Stomach (tissue), 8 donors: ENCODE measurements at regions not wholly inside any gene's neighbourhood (a gene's known extent, or its start where the extent isn't known, plus 50 kb on each side); places are given as distances from the start of the nearest gene placed in this dataset.

Experiments
- DNase-seq, 2 donors: peaks; one replicate each; pipeline versions ENCODE4 v3.0.0 to v3.0.0-alpha.2; 2013 to 2019
- H3K27ac ChIP-seq, 5 donors: fragments of 200-600 bp in 4 of 5; sonication (generic) in 4 of 5; one replicate each; pipeline ENCODE4 v1.5.1; 2013 to 2019; ENCODE audit warnings: mild to moderate bottlenecking in 1 of 5, moderate library complexity in 1 of 5
- H3K27me3 ChIP-seq, 3 donors: fragments of 200-600 bp; sonication (generic); one replicate each; pipeline ENCODE4 v1.5.1; 2017 to 2019; ENCODE audit warnings: mixed run types in 1 of 3
- H3K36me3 ChIP-seq, 4 donors: fragments of 200-600 bp; sonication (generic); 1 replicate in 3 of 4; 2 replicates in 1 of 4; pipeline ENCODE4 v1.5.1; 2016 to 2019
- H3K4me1 ChIP-seq, 4 donors: fragments of 200-600 bp; sonication (generic); one replicate each; pipeline ENCODE4 v1.5.1; 2016 to 2019
- H3K4me3 ChIP-seq, 4 donors: fragments of 200-600 bp; sonication (generic) in 3 of 4; one replicate each; pipeline ENCODE4 v1.5.1; 2016 to 2019; ENCODE audit warnings: mild to moderate bottlenecking in 1 of 4
- H3K9me3 ChIP-seq, 4 donors: fragments of 200-600 bp; sonication (generic); one replicate each; pipeline ENCODE4 v1.5.1; 2016 to 2019
- EP300 ChIP-seq: sonication (generic); formaldehyde crosslinking; IDR thresholded peaks from one replicate; pipeline ENCODE4 v1.6.1; 2017; ENCODE audit warnings: antibody characterized with exemption
- POLR2A ChIP-seq, 4 donors: fragments of 450-650 bp; IDR thresholded peaks; one replicate each; pipeline ENCODE4 v1.6.1; 2016; ENCODE audit warnings: antibody characterized with exemption in 4 of 4, control low read depth in 2 of 4, mild to moderate bottlenecking in 1 of 4, moderate library complexity in 1 of 4
- POLR2AphosphoS5 ChIP-seq, 3 donors: sonication (generic); formaldehyde crosslinking; IDR thresholded peaks; one replicate each; pipeline ENCODE4 v1.6.1; 2016; ENCODE audit warnings: antibody characterized with exemption in 3 of 3
- WGBS, 5 donors: extraction: QIAGEN DNeasy Blood & Tissue Kit in 3 of 5; methylation state at CpG; one replicate each; pipeline versions ENCODE4 v1.1.5 to v1.1.7; 2013 to 2018; 5-methylcytosine and 5-hydroxymethylcytosine counted together
- intact Hi-C: fragments of 100-400 bp; cut with DNase I; formaldehyde crosslinking; loops from one replicate; pipeline ENCODE4 v1.15.1; 2023; ENCODE audit warnings: low total_unique reads
- TF ChIP-seq, protein P1 (sequence below), 7 experiments: fragments of 450-650 bp in 4 of 7; fragments of 200-600 bp in 3 of 7; sonication (generic) in 3 of 7; IDR thresholded peaks; one replicate each; pipeline ENCODE4 v1.5.1; 2016 to 2019; ENCODE audit warnings: antibody characterized with exemption in 7 of 7, control low read depth in 2 of 7, mild to moderate bottlenecking in 1 of 7
- donor health status: healthy with polysubstance abuse.
- donor health status: Bipolar disorder and iron deficiency.
- donor health status: healthy.

DNA sequence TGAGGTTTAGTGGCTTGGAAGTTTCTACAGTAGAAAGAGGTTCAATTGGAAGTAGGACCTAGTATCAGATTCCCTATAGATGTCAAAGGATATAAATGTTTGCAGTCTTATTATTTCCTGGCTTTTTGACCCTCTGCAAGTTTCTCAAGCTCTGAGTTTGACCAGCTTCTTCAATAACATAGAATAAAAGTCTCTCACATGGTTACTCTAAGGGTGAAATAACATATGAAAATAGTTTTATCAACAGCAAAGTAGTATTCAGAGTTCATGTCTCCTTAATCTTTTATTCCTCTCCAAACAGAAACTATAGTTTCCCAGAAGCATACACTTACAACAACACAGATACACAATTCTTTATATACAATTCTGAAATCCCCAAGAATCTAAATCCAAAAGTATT, 132.9 kb upstream of the RND3 start:
- Histone ChIP-seq H3K4me3 (no peak overlapping the region), H3K27ac (peak overlapping the region in 3 of 5 donors; percentile 31 to 62 (median 32)), H3K36me3 (no peaks in the 10 kb centered on the region), H3K27me3 (no peaks in the 10 kb centered on the region), H3K9me3 (no peaks in the 10 kb centered on the region), H3K4me1 (peaks cover 0 to 22% (median 6%) of the 10 kb centered on the region in 4 donors)
- no peak for DNase-seq
- intact Hi-C loops, result no loop called here
- TF ChIP-seq EP300 (no peak), POLR2AphosphoS5 (IDR thresholded peaks at IDR 0.05) (no peak), POLR2A (IDR thresholded peaks at IDR 0.05) (no peak)
- TF ChIP-seq, protein P1, sequence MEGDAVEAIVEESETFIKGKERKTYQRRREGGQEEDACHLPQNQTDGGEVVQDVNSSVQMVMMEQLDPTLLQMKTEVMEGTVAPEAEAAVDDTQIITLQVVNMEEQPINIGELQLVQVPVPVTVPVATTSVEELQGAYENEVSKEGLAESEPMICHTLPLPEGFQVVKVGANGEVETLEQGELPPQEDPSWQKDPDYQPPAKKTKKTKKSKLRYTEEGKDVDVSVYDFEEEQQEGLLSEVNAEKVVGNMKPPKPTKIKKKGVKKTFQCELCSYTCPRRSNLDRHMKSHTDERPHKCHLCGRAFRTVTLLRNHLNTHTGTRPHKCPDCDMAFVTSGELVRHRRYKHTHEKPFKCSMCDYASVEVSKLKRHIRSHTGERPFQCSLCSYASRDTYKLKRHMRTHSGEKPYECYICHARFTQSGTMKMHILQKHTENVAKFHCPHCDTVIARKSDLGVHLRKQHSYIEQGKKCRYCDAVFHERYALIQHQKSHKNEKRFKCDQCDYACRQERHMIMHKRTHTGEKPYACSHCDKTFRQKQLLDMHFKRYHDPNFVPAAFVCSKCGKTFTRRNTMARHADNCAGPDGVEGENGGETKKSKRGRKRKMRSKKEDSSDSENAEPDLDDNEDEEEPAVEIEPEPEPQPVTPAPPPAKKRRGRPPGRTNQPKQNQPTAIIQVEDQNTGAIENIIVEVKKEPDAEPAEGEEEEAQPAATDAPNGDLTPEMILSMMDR (IDR thresholded peaks at IDR 0.05), result no peak

DNA sequence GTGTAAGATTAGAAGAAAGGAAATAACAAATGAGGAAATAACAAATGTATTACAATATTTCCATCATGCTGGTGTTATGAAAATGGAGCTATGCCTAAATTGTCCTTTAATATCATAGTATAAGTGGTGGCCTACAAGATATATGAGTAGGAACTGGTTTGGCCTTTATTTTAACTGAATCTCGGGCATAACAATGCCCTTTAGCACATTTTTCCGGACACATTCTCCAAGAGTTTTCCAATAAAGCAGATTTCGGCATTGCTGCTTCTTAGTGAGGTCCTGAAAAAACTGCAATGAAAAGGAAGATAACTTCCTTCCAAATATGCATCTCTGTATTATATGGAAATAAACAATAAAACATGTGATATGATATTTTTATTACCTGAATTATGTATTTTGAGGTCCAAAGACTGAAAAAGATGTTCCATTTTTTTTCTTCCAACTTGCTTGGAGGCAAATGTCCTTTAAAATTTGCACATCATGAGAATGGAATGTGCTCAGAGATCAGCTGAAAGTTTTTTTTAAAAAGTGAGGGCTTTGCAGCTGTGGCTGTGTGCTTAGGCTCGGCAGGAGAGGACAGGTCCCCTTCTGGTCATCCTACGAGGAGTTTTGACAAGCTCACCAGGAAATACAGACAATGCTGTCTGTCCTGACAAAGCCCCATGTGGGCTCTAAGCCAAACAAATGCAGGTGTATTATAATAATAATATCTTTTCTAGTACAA, 132.3 kb upstream of the RND3 start:
- H3K9me3 ChIP-seq, result no peaks in the 10 kb centered on the region
- WGBS, 5 donors, result 59 to 66% (median 65%) methylated on average over 5 of the region's 5 CpGs
- DNase-seq, result peak in 1 of 2 donors; percentile 39
- peaks cover 0 to 22% (median 6%) of the 10 kb centered on the region in 4 donors for H3K4me1 ChIP-seq
- TF ChIP-seq EP300 (no peak), POLR2A (IDR thresholded peaks at IDR 0.05) (no peak), POLR2AphosphoS5 (IDR thresholded peaks at IDR 0.05) (no peak)
- TF ChIP-seq, protein P1 (IDR thresholded peaks at IDR 0.05), result no peak
- intact Hi-C loops, result no loop called here
- no peaks in the 10 kb centered on the region for H3K36me3 ChIP-seq
- peak overlapping the region in 3 of 5 donors; percentile 31 to 62 (median 32) for H3K27ac ChIP-seq
- no peaks in the 10 kb centered on the region for H3K27me3 ChIP-seq
- no peak overlapping the region for H3K4me3 ChIP-seq

DNA sequence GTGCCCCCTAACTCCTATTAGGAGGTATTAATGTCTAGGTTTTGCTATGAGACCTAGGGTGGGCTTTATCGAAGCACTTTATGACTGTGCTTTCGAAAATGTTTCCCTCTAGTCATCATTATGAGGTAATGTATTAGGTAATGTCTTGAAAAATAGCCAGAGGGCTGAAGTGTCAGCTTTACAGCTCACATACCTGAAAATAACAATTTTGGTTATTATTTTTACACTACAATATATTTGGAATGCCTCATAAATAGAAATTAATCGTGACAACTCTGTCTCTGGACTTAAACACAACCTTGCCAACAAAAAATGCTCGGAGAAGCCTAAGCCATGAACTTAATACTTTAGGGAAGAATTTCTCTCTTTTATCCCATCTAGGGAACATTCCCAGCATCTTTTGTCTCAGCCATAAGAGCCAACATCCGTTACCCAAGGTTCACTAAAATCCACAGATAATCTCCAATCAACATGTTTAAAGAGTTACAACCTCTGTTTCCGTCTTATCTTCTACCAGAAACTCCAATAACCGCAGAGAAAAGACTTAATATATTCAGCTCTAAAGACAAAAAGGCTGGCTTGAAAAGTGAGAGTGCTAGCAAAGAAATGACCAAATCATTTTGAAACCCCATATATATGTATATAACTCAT, 130.9 kb upstream of the RND3 start:
- 73 to 77% (median 77%) methylated on average over 7 of the region's 7 CpGs for WGBS, 5 donors
- TF ChIP-seq POLR2A (IDR thresholded peaks at IDR 0.05) (no peak), EP300 (no peak), POLR2AphosphoS5 (IDR thresholded peaks at IDR 0.05) (no peak)
- TF ChIP-seq, protein P1 (IDR thresholded peaks at IDR 0.05), result no peak
- intact Hi-C loops, result no loop called here
- Histone ChIP-seq H3K36me3 (no peaks in the 10 kb centered on the region), H3K9me3 (no peaks in the 10 kb centered on the region), H3K27me3 (no peaks in the 10 kb centered on the region), H3K4me1 (peaks cover 0 to 24% (median 7%) of the 10 kb centered on the region in 4 donors), H3K27ac (no peak overlapping the region), H3K4me3 (no peak overlapping the region)
- no peak for DNase-seq

DNA sequence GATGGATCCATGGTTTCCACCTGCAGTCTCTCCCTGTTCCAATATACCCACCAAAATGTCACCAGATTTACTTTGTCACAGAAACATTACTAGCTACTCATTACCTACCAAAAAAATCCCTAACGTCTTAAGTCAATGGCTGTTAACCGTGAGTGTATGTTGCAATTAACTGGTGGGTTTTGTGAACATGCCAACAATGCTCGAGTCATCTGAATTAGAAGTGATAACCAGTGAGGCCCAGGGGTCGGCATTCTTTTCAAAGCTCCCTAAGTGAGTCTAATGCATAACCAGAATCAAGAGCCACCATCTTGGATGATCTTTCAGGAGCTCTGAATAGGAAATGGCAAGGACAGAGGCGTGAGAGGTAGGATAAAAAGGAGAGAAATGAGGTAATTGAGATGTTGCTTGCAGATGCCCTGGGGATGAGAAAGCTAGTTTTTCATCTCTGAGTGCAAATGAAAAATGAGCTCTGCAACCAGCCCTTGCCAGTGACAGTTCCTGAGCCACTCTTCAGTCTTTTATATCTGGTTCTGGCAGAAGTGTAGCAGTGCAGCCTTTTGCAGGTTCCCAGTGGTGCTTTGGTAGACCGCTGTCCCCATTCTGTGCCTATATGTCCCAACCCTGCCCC, 130.0 kb upstream of the RND3 start:
- intact Hi-C loops, result no loop called here
- Histone ChIP-seq H3K27ac (no peak overlapping the region), H3K4me1 (peaks cover 0 to 31% (median 15%) of the 10 kb centered on the region in 4 donors), H3K36me3 (no peaks in the 10 kb centered on the region), H3K9me3 (no peaks in the 10 kb centered on the region), H3K4me3 (no peak overlapping the region), H3K27me3 (no peaks in the 10 kb centered on the region)
- no peak for DNase-seq
- TF ChIP-seq EP300, result no peak
- no peak for TF ChIP-seq POLR2AphosphoS5 (IDR thresholded peaks at IDR 0.05)
- TF ChIP-seq, protein P1 (IDR thresholded peaks at IDR 0.05), result no peak
- TF ChIP-seq POLR2A (IDR thresholded peaks at IDR 0.05), result no peak
- WGBS, 5 donors, result 79 to 87% (median 86%) methylated on average over 6 of the region's 6 CpGs
